Activated CD4-positive, alpha-beta T cell treated with anti-CD3 and anti-CD28 coated beads, Interleukin-2, amount 10 ng/mL, durations not matched to agents 7 days and 5 days (primary cell): ENCODE measurements at regions not wholly inside any gene's neighbourhood (a gene's known extent, or its start where the extent isn't known, plus 50 kb on each side); places are given as distances from the start of the nearest gene placed in this dataset.

ENCODE experiments used
- CTCF ChIA-PET: fragments of 350-600 bp; sonication (Branson Sonifier 250); formaldehyde crosslinking; loops from one replicate; lab custom pipeline; 2021; ENCODE audit warnings: antibody characterized with exemption; lab: Charles Lee
- POLR2A ChIA-PET: fragments of 350-600 bp; sonication (Branson Sonifier 250); formaldehyde crosslinking; loops from one replicate; lab custom pipeline; 2021; ENCODE audit warnings: antibody characterized with exemption; lab: Charles Lee
- DNase-seq: peaks from one replicate; pipeline ENCODE4 v3.0.0-alpha.2; 2020
- H3K27ac Mint-ChIP-seq: one replicate; pipeline ENCODE4 v1.8.0; 2021; ENCODE audit warnings: mild to moderate bottlenecking, moderate library complexity, mixed read lengths
- H3K27me3 Mint-ChIP-seq: one replicate; pipeline ENCODE4 v1.8.0; 2021; ENCODE audit warnings: mixed read lengths
- H3K36me3 Mint-ChIP-seq: one replicate; pipeline ENCODE4 v1.8.0; 2021; ENCODE audit warnings: low read depth, mixed read lengths
- H3K4me1 Mint-ChIP-seq: one replicate; pipeline ENCODE4 v1.8.0; 2021; ENCODE audit warnings: mixed read lengths
- H3K4me3 Mint-ChIP-seq: one replicate; pipeline ENCODE4 v1.8.0; 2021; ENCODE audit warnings: mild to moderate bottlenecking, moderate library complexity, mixed read lengths
- H3K9me3 Mint-ChIP-seq: one replicate; pipeline ENCODE4 v1.8.0; 2021; ENCODE audit warnings: mixed read lengths

- CTCF ChIA-PET = no interaction called here
- Mint-ChIP-seq H3K27ac (no peak overlapping the region), H3K27me3 (no peaks in the 10 kb centered on the region), H3K9me3 (peaks cover 4% of the 10 kb centered on the region), H3K4me1 (no peaks in the 10 kb centered on the region), H3K36me3 (no peaks in the 10 kb centered on the region), H3K4me3 (no peak overlapping the region)
- no peak for DNase-seq
- POLR2A ChIA-PET = no interaction called here
Observed at GRCh38 chr14:39939023-39939422, 506.8 kb upstream of the FBXO33 start.

- H3K4me3 Mint-ChIP-seq = no peak overlapping the region
- H3K27ac Mint-ChIP-seq = no peak overlapping the region
- POLR2A ChIA-PET = no interaction called here
- no peaks in the 10 kb centered on the region for H3K27me3 Mint-ChIP-seq
- no peaks in the 10 kb centered on the region for H3K9me3 Mint-ChIP-seq
- CTCF ChIA-PET = no interaction called here
- H3K36me3 Mint-ChIP-seq = no peaks in the 10 kb centered on the region
- no peak for DNase-seq
- no peaks in the 10 kb centered on the region for H3K4me1 Mint-ChIP-seq
Observed at GRCh38 chr14:39912192-39913100, 480.2 kb upstream of the FBXO33 start.

GRCh38 chr14:39897657-39898056 is 465.4 kb upstream of the FBXO33 start:
- DNase-seq = no peak
- ChIA-PET CTCF (no interaction called here), POLR2A (no interaction called here)
- peaks cover 10% of the 10 kb centered on the region for H3K9me3 Mint-ChIP-seq
- no peaks in the 10 kb centered on the region for H3K27me3 Mint-ChIP-seq
- H3K4me3 Mint-ChIP-seq = no peak overlapping the region
- no peak overlapping the region for H3K27ac Mint-ChIP-seq
- H3K4me1 Mint-ChIP-seq = no peaks in the 10 kb centered on the region
- no peaks in the 10 kb centered on the region for H3K36me3 Mint-ChIP-seq

- H3K9me3 Mint-ChIP-seq = peaks cover 3% of the 10 kb centered on the region
- no peaks in the 10 kb centered on the region for H3K36me3 Mint-ChIP-seq
- H3K4me3 Mint-ChIP-seq = no peak overlapping the region
Observed at GRCh38 chr14:39890026-39890425, 457.8 kb upstream of the FBXO33 start.

GRCh38 chr14:39884091-39884490 is 451.9 kb upstream of the FBXO33 start:
- ChIA-PET POLR2A (no interaction called here), CTCF (interaction anchor here (0.5 kb wide), 1 partner anchor 77 kb away, joined by 3 read pairs; no protein-coding TSS in a partner anchor)
- H3K4me1 Mint-ChIP-seq = no peaks in the 10 kb centered on the region
- H3K9me3 Mint-ChIP-seq = no peaks in the 10 kb centered on the region
- no peak overlapping the region for H3K27ac Mint-ChIP-seq
- H3K4me3 Mint-ChIP-seq = no peak overlapping the region
- DNase-seq = no peak
- H3K27me3 Mint-ChIP-seq = no peaks in the 10 kb centered on the region
- no peaks in the 10 kb centered on the region for H3K36me3 Mint-ChIP-seq

More at GRCh38 chr14:39890026-39890425, 457.8 kb upstream of the FBXO33 start:
- ChIA-PET CTCF (no interaction called here), POLR2A (no interaction called here)
- Mint-ChIP-seq H3K27ac (no peak overlapping the region), H3K27me3 (no peaks in the 10 kb centered on the region), H3K4me1 (no peaks in the 10 kb centered on the region)
- DNase-seq = no peak

GRCh38 chr14:39880965-39881364 is 448.7 kb upstream of the FBXO33 start:
- ChIA-PET POLR2A (no interaction called here), CTCF (no interaction called here)
- no peak overlapping the region for H3K27ac Mint-ChIP-seq
- no peaks in the 10 kb centered on the region for H3K4me1 Mint-ChIP-seq
- DNase-seq = no peak
- no peaks in the 10 kb centered on the region for H3K27me3 Mint-ChIP-seq
- no peak overlapping the region for H3K4me3 Mint-ChIP-seq
- no peaks in the 10 kb centered on the region for H3K36me3 Mint-ChIP-seq
- no peaks in the 10 kb centered on the region for H3K9me3 Mint-ChIP-seq

GRCh38 chr14:39880106-39880695 is 448.0 kb upstream of the FBXO33 start:
- DNase-seq = no peak
- CTCF ChIA-PET = no interaction called here
- no peak overlapping the region for H3K4me3 Mint-ChIP-seq
- H3K27me3 Mint-ChIP-seq = no peaks in the 10 kb centered on the region
- H3K4me1 Mint-ChIP-seq = no peaks in the 10 kb centered on the region
- no peaks in the 10 kb centered on the region for H3K36me3 Mint-ChIP-seq
- no peak overlapping the region for H3K27ac Mint-ChIP-seq
- POLR2A ChIA-PET = no interaction called here
- no peaks in the 10 kb centered on the region for H3K9me3 Mint-ChIP-seq

- no peaks in the 10 kb centered on the region for H3K36me3 Mint-ChIP-seq
- H3K27ac Mint-ChIP-seq = no peak overlapping the region
- H3K27me3 Mint-ChIP-seq = no peaks in the 10 kb centered on the region
- no peak for DNase-seq
- peaks cover 2% of the 10 kb centered on the region for H3K9me3 Mint-ChIP-seq
- no peak overlapping the region for H3K4me3 Mint-ChIP-seq
- CTCF ChIA-PET = no interaction called here
- no peaks in the 10 kb centered on the region for H3K4me1 Mint-ChIP-seq
- POLR2A ChIA-PET = no interaction called here
Observed at GRCh38 chr14:39877577-39878190, 445.5 kb upstream of the FBXO33 start.

- DNase-seq = no peak
- ChIA-PET CTCF (no interaction called here), POLR2A (no interaction called here)
- no peaks in the 10 kb centered on the region for H3K4me1 Mint-ChIP-seq
- no peak overlapping the region for H3K27ac Mint-ChIP-seq
- H3K36me3 Mint-ChIP-seq = no peaks in the 10 kb centered on the region
- H3K4me3 Mint-ChIP-seq = no peak overlapping the region
- peaks cover 2% of the 10 kb centered on the region for H3K9me3 Mint-ChIP-seq
- no peaks in the 10 kb centered on the region for H3K27me3 Mint-ChIP-seq
Observed at GRCh38 chr14:39876916-39877315, 444.7 kb upstream of the FBXO33 start.

GRCh38 chr14:39875028-39875427 is 442.8 kb upstream of the FBXO33 start:
- Mint-ChIP-seq H3K4me1 (no peaks in the 10 kb centered on the region), H3K27me3 (no peaks in the 10 kb centered on the region), H3K36me3 (no peaks in the 10 kb centered on the region), H3K9me3 (peaks cover 2% of the 10 kb centered on the region), H3K4me3 (no peak overlapping the region), H3K27ac (no peak overlapping the region)
- CTCF ChIA-PET = no interaction called here
- POLR2A ChIA-PET = no interaction called here
- DNase-seq = no peak

GRCh38 chr14:39873791-39874190 is 441.6 kb upstream of the FBXO33 start:
- POLR2A ChIA-PET = no interaction called here
- H3K36me3 Mint-ChIP-seq = no peaks in the 10 kb centered on the region
- CTCF ChIA-PET = no interaction called here

GRCh38 chr14:39868949-39869348 is 436.7 kb upstream of the FBXO33 start:
- H3K27ac Mint-ChIP-seq = no peak overlapping the region
- H3K9me3 Mint-ChIP-seq = peaks cover 2% of the 10 kb centered on the region
- no peaks in the 10 kb centered on the region for H3K36me3 Mint-ChIP-seq
- ChIA-PET CTCF (no interaction called here), POLR2A (no interaction called here)
- no peaks in the 10 kb centered on the region for H3K4me1 Mint-ChIP-seq
- H3K4me3 Mint-ChIP-seq = no peak overlapping the region
- H3K27me3 Mint-ChIP-seq = no peaks in the 10 kb centered on the region
- no peak for DNase-seq

More at GRCh38 chr14:39873791-39874190, 441.6 kb upstream of the FBXO33 start:
- no peak for DNase-seq
- Mint-ChIP-seq H3K4me1 (no peaks in the 10 kb centered on the region), H3K27me3 (no peaks in the 10 kb centered on the region), H3K4me3 (no peak overlapping the region), H3K27ac (no peak overlapping the region), H3K9me3 (peaks cover 2% of the 10 kb centered on the region)

GRCh38 chr14:39868251-39868650 is 436.0 kb upstream of the FBXO33 start:
- DNase-seq = no peak
- Mint-ChIP-seq H3K27ac (no peak overlapping the region), H3K27me3 (no peaks in the 10 kb centered on the region), H3K9me3 (no peaks in the 10 kb centered on the region), H3K36me3 (no peaks in the 10 kb centered on the region), H3K4me3 (no peak overlapping the region), H3K4me1 (no peaks in the 10 kb centered on the region)
- ChIA-PET CTCF (no interaction called here), POLR2A (no interaction called here)
